NCI-H1105 (cell line): ENCODE measurements at regions not wholly inside any gene's neighbourhood (a gene's known extent, or its start where the extent isn't known, plus 50 kb on each side); places are given as distances from the start of the nearest gene placed in this dataset.
"Not testable (repeated sequence)": the region's sequence is repeated elsewhere in the genome, so short reads cannot be mapped to it uniquely, and the experiment has no call there.

Experiments
- DNase-seq: peaks from one replicate; lab custom pipeline; 2025; lab: John Stamatoyannopoulos, UW

DNA sequence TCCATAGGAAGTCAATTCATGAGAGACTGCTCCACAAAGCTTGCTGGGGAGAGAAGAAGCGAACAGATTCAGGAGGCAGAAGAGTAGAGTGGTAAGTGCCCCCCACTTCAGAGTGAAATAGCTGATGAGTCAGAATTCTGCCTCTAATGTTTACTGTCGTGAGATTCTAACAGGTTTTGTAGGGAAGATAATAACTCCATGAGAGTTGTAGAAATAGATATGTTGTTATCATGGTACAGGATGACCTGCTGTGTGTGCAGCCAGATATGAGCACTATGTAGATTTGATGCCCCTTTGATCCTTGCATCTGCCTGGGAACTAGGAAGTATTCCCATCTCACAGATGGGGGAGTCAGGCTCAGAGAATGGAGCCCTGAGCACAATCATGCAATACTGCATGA is 502.4 kb upstream of the CDH11 start:
- DNase-seq = no peak

DNA sequence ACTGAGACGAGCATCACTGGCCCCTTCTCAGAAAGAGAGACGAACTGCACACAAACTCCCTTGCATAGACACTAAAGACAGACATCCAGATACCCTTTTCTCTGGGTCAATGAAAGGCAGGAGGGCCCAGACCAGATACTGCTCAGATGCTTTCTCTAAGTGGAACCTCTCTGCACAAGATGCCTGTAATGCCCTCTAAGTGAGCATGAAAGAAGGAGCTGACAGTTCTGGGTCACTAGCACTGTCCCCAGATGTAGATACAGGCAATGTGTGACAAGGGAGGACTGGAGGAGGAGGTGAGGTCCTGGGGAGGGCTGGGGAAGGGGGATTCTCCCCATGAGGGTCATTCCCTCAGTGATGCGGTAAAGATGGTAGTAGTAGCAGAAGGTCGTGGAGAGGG is 501.0 kb upstream of the CDH11 start:
- DNase-seq = no peak

GRCh38 chr16:65622151-65622550 is 500.3 kb upstream of the CDH11 start:
- no peak for DNase-seq

DNA sequence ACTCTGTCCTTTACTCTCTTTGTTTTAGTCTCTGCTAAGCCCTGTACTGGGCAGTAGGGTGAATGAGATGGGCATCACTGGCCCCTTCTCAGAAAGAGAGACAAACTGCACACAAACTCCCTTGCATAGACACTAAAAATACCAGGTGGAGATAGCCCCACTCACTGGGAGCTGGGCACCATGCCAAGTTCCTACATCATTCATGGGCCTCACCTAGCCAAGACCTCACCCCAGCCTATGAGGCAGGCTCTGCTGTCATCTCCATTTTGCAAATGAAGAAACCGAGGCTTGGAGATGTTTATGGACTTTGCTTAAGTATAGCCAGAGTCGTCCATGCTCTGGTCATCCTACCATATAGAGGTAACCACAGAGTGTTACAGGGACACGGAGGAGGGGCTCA is 499.8 kb upstream of the CDH11 start:
- DNase-seq = peak; percentile 7

- no peak for DNase-seq
These were observed 497.7 kb upstream of the CDH11 start for GRCh38 chr16:65619606-65620005.

DNA sequence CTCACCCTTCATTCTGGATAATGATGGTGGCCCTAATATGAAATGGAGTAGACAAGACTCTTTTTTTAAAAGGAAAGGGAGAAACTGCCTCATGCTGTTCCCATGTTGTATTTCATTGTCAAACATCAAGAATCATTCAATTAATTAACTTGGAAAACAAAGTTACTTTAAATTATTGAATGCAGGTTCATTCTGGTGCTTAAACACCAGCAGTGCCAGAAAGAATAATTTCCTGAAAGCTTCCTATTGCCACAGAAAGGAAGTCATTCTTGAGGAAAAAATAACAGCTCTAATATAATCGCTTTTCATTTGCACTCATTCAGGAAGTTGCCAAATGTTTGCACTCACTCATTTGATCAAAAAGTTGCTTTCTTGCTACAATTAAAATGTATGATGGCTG is 497.1 kb upstream of the CDH11 start:
- DNase-seq = no peak

GRCh38 chr16:65618333-65618732 is 496.5 kb upstream of the CDH11 start:
- no peak for DNase-seq

DNA sequence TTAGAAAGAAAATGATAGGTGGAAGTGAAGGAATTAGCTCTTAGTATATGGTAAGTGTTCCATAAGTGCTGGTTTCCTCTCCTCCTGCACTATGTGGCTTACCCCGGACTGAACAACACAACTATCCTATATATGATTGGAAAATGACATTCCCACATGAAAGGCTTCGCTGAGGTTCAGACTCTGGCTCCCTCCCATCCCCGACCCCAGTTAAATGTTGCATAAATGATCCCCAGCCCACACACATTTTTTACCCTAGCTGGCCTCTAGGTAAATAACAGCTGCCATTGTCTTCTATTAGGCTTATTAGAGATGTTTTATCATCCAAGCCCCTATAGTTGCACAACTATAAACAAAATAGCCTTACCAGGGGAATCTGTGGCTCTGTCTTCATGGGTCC is 495.6 kb upstream of the CDH11 start:
- no peak for DNase-seq

DNA sequence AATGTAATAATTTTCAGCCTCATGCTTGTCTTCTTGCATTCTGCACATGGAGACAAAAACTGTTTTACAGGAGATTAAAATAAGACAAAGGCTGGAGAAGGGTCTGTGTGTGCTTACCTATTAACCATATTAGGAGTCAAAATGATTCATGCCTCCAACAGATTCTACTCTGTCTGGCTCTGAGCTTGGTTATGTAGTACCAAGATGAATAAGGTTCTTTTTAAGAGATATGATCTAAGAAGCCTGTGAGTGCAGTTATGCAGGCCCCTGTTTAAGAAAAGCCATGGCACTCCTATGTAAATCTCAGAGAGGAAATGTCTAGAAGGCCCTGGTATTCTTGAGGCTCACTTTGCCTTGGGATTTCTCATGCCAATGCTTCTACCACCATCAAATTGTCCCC is 486.6 kb upstream of the CDH11 start:
- no peak for DNase-seq

DNA sequence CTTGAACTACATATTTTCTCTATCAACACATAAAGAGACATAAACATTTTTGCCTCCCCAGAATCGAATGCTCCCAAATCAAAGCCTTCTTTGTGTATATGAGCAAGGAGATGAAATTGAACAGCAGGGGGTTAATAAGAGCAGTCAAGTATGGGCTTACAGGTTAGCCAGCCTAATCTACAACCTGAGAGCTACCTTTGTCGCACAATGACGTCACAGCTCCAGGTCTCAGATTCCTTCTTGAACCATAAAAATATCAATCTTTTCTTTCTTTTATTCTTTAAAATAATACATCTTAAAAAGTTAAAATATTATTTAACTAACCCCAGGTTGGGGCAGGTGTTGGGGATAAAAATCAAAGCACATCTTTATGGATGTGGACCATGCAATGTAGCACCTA is 482.9 kb upstream of the CDH11 start:
- no peak for DNase-seq

DNA sequence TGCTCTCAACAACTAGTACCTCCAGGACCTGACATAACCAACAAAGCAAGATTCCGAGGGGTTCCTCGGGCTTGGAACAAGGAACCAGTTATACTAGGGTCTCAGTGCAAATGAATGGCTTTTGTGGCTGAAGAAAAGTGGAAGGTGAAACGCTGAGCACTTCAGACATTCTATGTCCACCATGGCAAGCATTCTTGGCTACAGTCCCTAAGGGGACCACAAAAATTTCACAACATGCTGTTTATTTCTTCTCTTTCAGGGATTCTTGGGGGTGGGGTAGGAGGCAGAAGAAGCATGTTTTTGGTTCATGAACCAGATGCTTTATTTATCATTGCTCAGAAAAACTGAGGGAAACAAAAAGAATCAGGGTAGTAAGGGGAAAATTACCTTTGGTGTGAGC is 479.9 kb upstream of the CDH11 start:
- DNase-seq = no peak

GRCh38 chr16:65600629-65601028 is 478.8 kb upstream of the CDH11 start:
- no peak for DNase-seq

DNA sequence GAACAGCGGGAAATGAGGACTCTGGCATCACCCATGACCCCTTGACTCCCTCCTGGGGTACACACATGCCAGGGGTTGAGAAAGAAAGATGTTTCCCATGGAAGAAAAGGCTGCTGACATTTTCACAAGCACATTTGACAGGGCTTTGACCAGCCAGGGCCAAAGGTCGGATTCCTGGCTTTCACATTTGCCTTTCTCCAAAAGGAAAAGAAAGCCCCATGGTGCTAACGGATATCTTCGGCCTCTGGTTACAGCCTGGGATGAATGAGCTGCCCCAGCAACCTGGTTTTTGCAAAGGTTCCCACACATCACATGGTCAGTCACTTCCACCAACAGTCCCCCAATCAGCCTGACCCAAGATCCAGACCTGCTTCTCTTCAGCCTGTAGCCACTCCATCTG is 478.2 kb upstream of the CDH11 start:
- DNase-seq = no peak

DNA sequence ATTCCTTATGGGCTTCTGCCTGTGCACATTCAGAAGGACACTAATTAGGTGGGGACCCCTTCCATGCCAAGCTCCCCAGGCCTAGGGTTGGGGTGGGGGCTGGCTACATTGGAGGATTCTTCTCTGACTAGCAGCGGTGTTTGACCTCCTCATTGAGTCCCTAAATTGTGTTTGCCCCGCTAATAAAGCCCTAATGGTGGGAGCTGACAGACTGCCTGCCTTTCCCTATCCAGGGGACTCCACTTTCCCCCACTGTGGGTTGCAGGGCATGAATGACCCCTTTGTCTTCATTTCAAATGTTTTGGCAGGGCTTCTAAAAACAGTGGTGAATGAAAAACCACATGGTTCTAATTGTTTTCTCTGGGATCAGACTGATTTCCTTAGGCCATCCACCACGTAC is 476.8 kb upstream of the CDH11 start:
- DNase-seq = no peak

DNA sequence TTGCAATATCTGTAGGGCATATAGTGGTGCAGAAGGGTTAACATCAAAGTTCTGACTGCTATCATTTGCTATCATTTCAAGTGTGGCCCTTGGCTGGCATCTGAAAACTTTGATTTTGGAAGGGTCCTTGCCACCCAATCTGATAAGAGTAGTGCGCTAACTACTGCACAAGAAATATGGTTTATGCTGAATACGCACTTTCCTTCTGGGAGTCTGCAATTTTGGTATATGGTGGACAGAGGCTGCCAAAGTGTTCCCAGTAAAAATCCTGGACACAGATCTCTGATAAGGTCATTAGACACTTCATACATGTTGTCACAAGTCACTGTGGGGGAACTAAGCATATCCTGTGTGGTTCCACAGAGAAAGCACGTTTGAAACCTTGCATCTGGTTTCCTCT is 461.6 kb upstream of the CDH11 start:
- no peak for DNase-seq

DNA sequence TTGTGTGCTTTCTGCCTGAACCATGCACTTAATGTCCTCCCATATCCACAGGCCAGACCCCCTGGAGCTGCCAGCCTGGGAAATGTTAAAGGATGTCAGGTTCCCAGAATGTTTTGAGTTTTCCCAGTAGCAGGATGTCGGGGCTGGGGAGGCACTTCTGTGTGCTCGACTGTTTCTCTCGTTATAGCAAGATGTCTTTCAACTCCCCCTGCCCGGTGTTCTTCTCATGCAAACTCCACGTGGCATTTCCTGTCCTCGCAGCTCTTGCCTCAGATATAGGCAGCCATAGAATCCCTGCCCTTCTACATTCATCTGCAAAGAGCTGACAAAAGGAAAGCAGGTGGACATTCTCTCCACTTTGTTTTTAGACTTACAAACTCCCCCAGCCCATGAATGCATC is 457.2 kb upstream of the CDH11 start:
- no peak for DNase-seq

DNA sequence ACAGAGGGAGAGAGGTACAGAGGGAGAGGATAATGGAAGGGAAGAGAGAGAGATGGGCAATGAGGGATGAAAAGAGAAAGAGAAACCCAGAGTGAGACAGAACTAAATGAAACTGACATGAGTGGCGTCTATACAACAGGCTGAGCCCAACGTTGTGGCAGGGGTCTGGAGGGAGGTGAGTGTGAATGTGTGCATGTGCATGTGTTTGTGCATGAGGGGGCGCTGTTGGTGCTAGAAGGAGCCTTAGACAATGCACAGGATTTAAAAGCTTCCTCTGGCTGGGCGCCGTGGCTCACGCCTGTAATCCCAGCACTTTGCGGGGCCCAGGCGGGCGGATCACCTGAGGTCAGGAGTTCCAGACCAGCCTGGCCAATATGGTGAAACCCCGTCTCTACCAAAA is 454.8 kb upstream of the CDH11 start:
- no peak for DNase-seq

GRCh38 chr16:65576139-65576538 is 454.3 kb upstream of the CDH11 start:
- no peak for DNase-seq

- no peak for DNase-seq
These were observed 452.6 kb upstream of the CDH11 start for GRCh38 chr16:65574326-65574966.

GRCh38 chr16:65572156-65572555 is 450.3 kb upstream of the CDH11 start:
- no peak for DNase-seq

GRCh38 chr16:65570261-65570660 is 448.4 kb upstream of the CDH11 start:
- DNase-seq = no peak

DNA sequence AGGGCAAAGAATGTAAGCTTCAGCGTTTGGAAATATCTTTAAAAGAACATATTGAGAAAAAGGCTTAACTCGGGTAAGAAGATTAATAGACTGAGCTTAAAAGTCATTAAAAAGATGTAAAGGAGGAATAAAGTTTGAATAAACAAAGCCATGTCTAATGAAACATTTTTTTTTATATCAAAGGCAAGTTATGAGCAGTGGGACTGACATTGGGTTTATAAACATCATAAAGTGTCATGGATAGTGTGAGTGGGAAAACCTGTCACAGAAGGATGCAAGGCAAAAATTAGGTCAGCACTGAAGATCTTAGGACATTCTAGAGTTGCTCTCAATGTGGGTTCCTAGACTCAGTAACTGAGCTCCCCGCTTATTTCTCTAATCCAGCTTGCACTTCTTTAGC is 438.0 kb upstream of the CDH11 start:
- no peak for DNase-seq

- DNase-seq = not testable (repeated sequence)
These were observed 427.8 kb upstream of the CDH11 start for GRCh38 chr16:65549689-65550088.

- no peak for DNase-seq
These were observed 426.6 kb upstream of the CDH11 start for GRCh38 chr16:65548470-65548869.
